Stimulated activated memory B cell treated with anti-CD40 and anti-IgM and Interleukin-4, amounts not matched to agents 10 μg/mL and 1 μg/mL and 100 μg/mL, for 72 hours (primary cell): ENCODE measurements at regions not wholly inside any gene's neighbourhood (a gene's known extent, or its start where the extent isn't known, plus 50 kb on each side); places are given as distances from the start of the nearest gene placed in this dataset.

Experiments used
- ATAC-seq: fragments of 150-1000 bp; cut with Tn5 transposase; 2 replicates; pipeline ENCODE4 v1.10.0; 2021
- H3K27ac Mint-ChIP-seq: one replicate; pipeline ENCODE4 v1.8.0; 2022; ENCODE audit warnings: mild to moderate bottlenecking, mixed read lengths
- H3K27me3 Mint-ChIP-seq: one replicate; pipeline ENCODE4 v1.8.0; 2022; ENCODE audit warnings: mixed read lengths
- H3K36me3 Mint-ChIP-seq: one replicate; pipeline ENCODE4 v1.8.0; 2022; ENCODE audit warnings: mixed read lengths
- H3K4me1 Mint-ChIP-seq: one replicate; pipeline ENCODE4 v1.8.0; 2022; ENCODE audit warnings: mixed read lengths
- H3K4me3 Mint-ChIP-seq: one replicate; pipeline ENCODE4 v1.8.0; 2022; ENCODE audit warnings: mild to moderate bottlenecking, moderate library complexity, mixed read lengths
- H3K9me3 Mint-ChIP-seq: one replicate; pipeline ENCODE4 v1.8.0; 2022; ENCODE audit warnings: mixed read lengths

GRCh38 chr1:239912471-239912870 lies 179.2 kb upstream of the FMN2 start:
- no peaks in the 10 kb centered on the region for H3K36me3 Mint-ChIP-seq
- no peaks in the 10 kb centered on the region for H3K9me3 Mint-ChIP-seq
- no peaks in the 10 kb centered on the region for H3K4me1 Mint-ChIP-seq
- H3K4me3 Mint-ChIP-seq = no peak overlapping the region
- ATAC-seq = peak; percentile 14
- H3K27ac Mint-ChIP-seq = no peak overlapping the region
- no peaks in the 10 kb centered on the region for H3K27me3 Mint-ChIP-seq

- no peak for ATAC-seq
- H3K27me3 Mint-ChIP-seq = no peaks in the 10 kb centered on the region
- H3K4me1 Mint-ChIP-seq = no peaks in the 10 kb centered on the region
- no peak overlapping the region for H3K4me3 Mint-ChIP-seq
- no peak overlapping the region for H3K27ac Mint-ChIP-seq
- H3K9me3 Mint-ChIP-seq = no peaks in the 10 kb centered on the region
- no peaks in the 10 kb centered on the region for H3K36me3 Mint-ChIP-seq
Measured at GRCh38 chr1:239913141-239913585, 178.5 kb upstream of the FMN2 start.

GRCh38 chr1:239914751-239915231 lies 176.9 kb upstream of the FMN2 start:
- no peak for ATAC-seq
- Mint-ChIP-seq H3K27ac (no peak overlapping the region), H3K9me3 (no peaks in the 10 kb centered on the region), H3K4me3 (no peak overlapping the region), H3K27me3 (no peaks in the 10 kb centered on the region), H3K4me1 (no peaks in the 10 kb centered on the region), H3K36me3 (no peaks in the 10 kb centered on the region)

- no peak for ATAC-seq
- Mint-ChIP-seq H3K27me3 (no peaks in the 10 kb centered on the region), H3K4me1 (no peaks in the 10 kb centered on the region), H3K36me3 (no peaks in the 10 kb centered on the region), H3K27ac (no peak overlapping the region), H3K4me3 (no peak overlapping the region), H3K9me3 (peaks cover 4% of the 10 kb centered on the region)
Measured at GRCh38 chr1:239918634-239919033, 173.0 kb upstream of the FMN2 start.

- Mint-ChIP-seq H3K4me3 (no peak overlapping the region), H3K9me3 (peaks cover 4% of the 10 kb centered on the region), H3K36me3 (no peaks in the 10 kb centered on the region), H3K27me3 (no peaks in the 10 kb centered on the region), H3K27ac (no peak overlapping the region), H3K4me1 (no peaks in the 10 kb centered on the region)
- no peak for ATAC-seq
Measured at GRCh38 chr1:239920214-239920613, 171.5 kb upstream of the FMN2 start.

GRCh38 chr1:239922778-239923522 lies 168.7 kb upstream of the FMN2 start:
- peaks cover 4% of the 10 kb centered on the region for H3K9me3 Mint-ChIP-seq

GRCh38 chr1:239924741-239925350 lies 166.8 kb upstream of the FMN2 start:
- Mint-ChIP-seq H3K27me3 (no peaks in the 10 kb centered on the region), H3K4me1 (no peaks in the 10 kb centered on the region), H3K4me3 (no peak overlapping the region), H3K9me3 (peaks cover 4% of the 10 kb centered on the region), H3K36me3 (no peaks in the 10 kb centered on the region), H3K27ac (no peak overlapping the region)
- peak; percentile 27 for ATAC-seq

More at GRCh38 chr1:239922778-239923522, 168.7 kb upstream of the FMN2 start:
- Mint-ChIP-seq H3K36me3 (no peaks in the 10 kb centered on the region), H3K27ac (no peak overlapping the region), H3K27me3 (no peaks in the 10 kb centered on the region), H3K4me3 (no peak overlapping the region), H3K4me1 (no peaks in the 10 kb centered on the region)
- ATAC-seq = no peak

GRCh38 chr1:239926184-239926583 lies 165.5 kb upstream of the FMN2 start:
- Mint-ChIP-seq H3K9me3 (no peaks in the 10 kb centered on the region), H3K4me1 (no peaks in the 10 kb centered on the region), H3K36me3 (no peaks in the 10 kb centered on the region), H3K27ac (no peak overlapping the region), H3K27me3 (no peaks in the 10 kb centered on the region), H3K4me3 (no peak overlapping the region)
- no peak for ATAC-seq

GRCh38 chr1:239929317-239929716 lies 162.4 kb upstream of the FMN2 start:
- Mint-ChIP-seq H3K27ac (no peak overlapping the region), H3K4me3 (no peak overlapping the region), H3K36me3 (no peaks in the 10 kb centered on the region), H3K27me3 (no peaks in the 10 kb centered on the region), H3K9me3 (no peaks in the 10 kb centered on the region), H3K4me1 (no peaks in the 10 kb centered on the region)
- no peak for ATAC-seq

- H3K9me3 Mint-ChIP-seq = no peaks in the 10 kb centered on the region
- H3K4me1 Mint-ChIP-seq = no peaks in the 10 kb centered on the region
- H3K4me3 Mint-ChIP-seq = no peak overlapping the region
- no peaks in the 10 kb centered on the region for H3K27me3 Mint-ChIP-seq
- H3K27ac Mint-ChIP-seq = no peak overlapping the region
- ATAC-seq = no peak
- H3K36me3 Mint-ChIP-seq = no peaks in the 10 kb centered on the region
Measured at GRCh38 chr1:239930686-239931262, 160.9 kb upstream of the FMN2 start.

GRCh38 chr1:239931341-239931740 lies 160.3 kb upstream of the FMN2 start:
- Mint-ChIP-seq H3K4me1 (no peaks in the 10 kb centered on the region), H3K9me3 (no peaks in the 10 kb centered on the region), H3K27me3 (no peaks in the 10 kb centered on the region), H3K36me3 (no peaks in the 10 kb centered on the region), H3K4me3 (no peak overlapping the region), H3K27ac (no peak overlapping the region)
- ATAC-seq = no peak

- no peaks in the 10 kb centered on the region for H3K27me3 Mint-ChIP-seq
- H3K9me3 Mint-ChIP-seq = peaks cover 8% of the 10 kb centered on the region
- no peak overlapping the region for H3K27ac Mint-ChIP-seq
- H3K36me3 Mint-ChIP-seq = no peaks in the 10 kb centered on the region
- no peak for ATAC-seq
- no peaks in the 10 kb centered on the region for H3K4me1 Mint-ChIP-seq
- H3K4me3 Mint-ChIP-seq = no peak overlapping the region
Measured at GRCh38 chr1:239939602-239940001, 152.1 kb upstream of the FMN2 start.

- H3K9me3 Mint-ChIP-seq = peaks cover 11% of the 10 kb centered on the region
- H3K27me3 Mint-ChIP-seq = no peaks in the 10 kb centered on the region
- no peaks in the 10 kb centered on the region for H3K36me3 Mint-ChIP-seq
- H3K4me3 Mint-ChIP-seq = no peak overlapping the region
- H3K4me1 Mint-ChIP-seq = no peaks in the 10 kb centered on the region
- no peak for ATAC-seq
- no peak overlapping the region for H3K27ac Mint-ChIP-seq
Measured at GRCh38 chr1:239943761-239944160, 147.9 kb upstream of the FMN2 start.

- Mint-ChIP-seq H3K4me1 (no peaks in the 10 kb centered on the region), H3K4me3 (no peak overlapping the region), H3K9me3 (peaks cover 11% of the 10 kb centered on the region), H3K27me3 (no peaks in the 10 kb centered on the region), H3K36me3 (no peaks in the 10 kb centered on the region), H3K27ac (no peak overlapping the region)
- ATAC-seq = no peak
Measured at GRCh38 chr1:239944666-239945065, 147.0 kb upstream of the FMN2 start.

GRCh38 chr1:239947801-239948200 lies 143.9 kb upstream of the FMN2 start:
- H3K4me3 Mint-ChIP-seq = no peak overlapping the region
- H3K9me3 Mint-ChIP-seq = peaks cover 6% of the 10 kb centered on the region
- ATAC-seq = no peak
- H3K27ac Mint-ChIP-seq = no peak overlapping the region
- H3K36me3 Mint-ChIP-seq = no peaks in the 10 kb centered on the region
- H3K4me1 Mint-ChIP-seq = no peaks in the 10 kb centered on the region
- no peaks in the 10 kb centered on the region for H3K27me3 Mint-ChIP-seq
